GM23338 (cell line): ENCODE measurements at regions not wholly inside any gene's neighbourhood (a gene's known extent, or its start where the extent isn't known, plus 50 kb on each side); places are given as distances from the start of the nearest gene placed in this dataset.

Source experiments
- CREB1 ChIP-seq: fragments of 250-450 bp; sonication (Bioruptor Pico); IDR thresholded peaks from 2 replicates; pipeline ENCODE4 v1.5.0; 2020; ENCODE audit warnings: low read depth, mild to moderate bottlenecking, moderate library complexity
- CTCF ChIP-seq, 2 experiments: fragments of 200-600 bp in 1 of 2; sonication (generic) in 1 of 2; conservative IDR thresholded peaks; 2 replicates each; pipeline versions ENCODE4 v1.5.1 to v1.6.1; 2016 to 2017; ENCODE audit warnings: antibody characterized with exemption in 2 of 2, low read depth in 2 of 2, mild to moderate bottlenecking in 2 of 2, moderate library complexity in 1 of 2
- ETS1 ChIP-seq: IDR thresholded peaks from 2 replicates; pipeline ENCODE4 v1.6.1; 2016; ENCODE audit warnings: antibody characterized with exemption
- EZH2 ChIP-seq: fragments of 200-600 bp; sonication (generic); IDR thresholded peaks from one replicate; pipeline ENCODE4 v1.8.0; 2017; ENCODE audit warnings: antibody characterized with exemption, mild to moderate bottlenecking, low read depth; ENCODE audit not compliant: unreplicated experiment
- EZH2phosphoT487 ChIP-seq: fragments of 200-600 bp; sonication (generic); IDR thresholded peaks from one replicate; pipeline ENCODE4 v1.8.1; 2018; ENCODE audit warnings: antibody characterized with exemption; ENCODE audit not compliant: unreplicated experiment
- NANOG ChIP-seq: IDR thresholded peaks from 2 replicates; pipeline ENCODE4 v1.6.1; 2016; ENCODE audit warnings: antibody characterized with exemption, borderline replicate concordance
- POLR2AphosphoS5 ChIP-seq: IDR thresholded peaks from 2 replicates; pipeline ENCODE4 v1.6.1; 2016; ENCODE audit warnings: antibody characterized with exemption, low read depth
- REST ChIP-seq: IDR thresholded peaks from one replicate; pipeline ENCODE4 v1.6.1; 2018; ENCODE audit warnings: antibody characterized with exemption; ENCODE audit not compliant: unreplicated experiment
- STAT1 ChIP-seq: IDR thresholded peaks from one replicate; pipeline ENCODE4 v1.6.1; 2016; ENCODE audit warnings: antibody characterized with exemption; ENCODE audit not compliant: unreplicated experiment
- ZNF114 ChIP-seq: fragments of 250-450 bp; sonication (Bioruptor Pico); IDR thresholded peaks from 2 replicates; pipeline ENCODE4 v1.5.0; 2020; ENCODE audit warnings: mild to moderate bottlenecking, moderate library complexity
- ZNF331 ChIP-seq: fragments of 250-450 bp; sonication (Bioruptor Pico); IDR thresholded peaks from 2 replicates; pipeline ENCODE4 v1.5.0; 2020; ENCODE audit warnings: low read depth, mild to moderate bottlenecking, moderate library complexity

GRCh38 chr3:155007729-155008128, 72.4 kb upstream of the MME start:
- TF ChIP-seq CTCF (conservative IDR thresholded peaks at IDR 0.05; ENCODE audit: low read depth in 2 of 2) (no peak), EZH2 (no peak), POLR2AphosphoS5 (no peak), REST (no peak), EZH2phosphoT487 (no peak), ETS1 (no peak), ZNF331 (CRISPR knock-in tag) (no peak), ZNF114 (CRISPR knock-in tag) (no peak), STAT1 (no peak), CREB1 (no peak), NANOG (no peak)
